GM19043 (cell line): ENCODE measurements at regions not wholly inside any gene's neighbourhood (a gene's known extent, or its start where the extent isn't known, plus 50 kb on each side); places are given as distances from the start of the nearest gene placed in this dataset.
A peak's percentile ranks its signal among the peaks of the same experiment; 100 is the strongest.

ENCODE experiments used
- ATAC-seq: cut with Tn5 transposase; IDR thresholded peaks from one replicate; pipeline ENCODE4 v1.9.1; 2021; ENCODE audit warnings: low read depth; ENCODE audit not compliant: unreplicated experiment

- no peak for ATAC-seq
These were observed 1086.5 kb downstream of the NR2F1-AS1 start for GRCh38 chr5:92494508-92494907.

GRCh38 chr5:92492908-92493307 lies 1088.1 kb downstream of the NR2F1-AS1 start:
- no peak for ATAC-seq

GRCh38 chr5:92484484-92484883 lies 1096.5 kb downstream of the NR2F1-AS1 start:
- no peak for ATAC-seq

- ATAC-seq: no peak
These were observed 1090.0 kb upstream of the ARRDC3 start for GRCh38 chr5:92472981-92473566.

- no peak for ATAC-seq
These were observed 1088.7 kb upstream of the ARRDC3 start for GRCh38 chr5:92471861-92472260.

GRCh38 chr5:92470770-92471169 lies 1087.7 kb upstream of the ARRDC3 start:
- no peak for ATAC-seq

GRCh38 chr5:92468295-92468694 lies 1085.2 kb upstream of the ARRDC3 start:
- no peak for ATAC-seq

- ATAC-seq: no peak
These were observed 1084.6 kb upstream of the ARRDC3 start for GRCh38 chr5:92467695-92468094.

- no peak for ATAC-seq
These were observed 1077.4 kb upstream of the ARRDC3 start for GRCh38 chr5:92460505-92460904.

GRCh38 chr5:92459654-92460053 lies 1076.5 kb upstream of the ARRDC3 start:
- no peak for ATAC-seq

GRCh38 chr5:92455011-92455410 lies 1071.9 kb upstream of the ARRDC3 start:
- ATAC-seq: peak; percentile 99

- ATAC-seq: no peak
These were observed 1061.8 kb upstream of the ARRDC3 start for GRCh38 chr5:92444888-92445287.

- ATAC-seq: no peak
These were observed 1052.7 kb upstream of the ARRDC3 start for GRCh38 chr5:92435781-92436180.

GRCh38 chr5:92429646-92430045 lies 1046.5 kb upstream of the ARRDC3 start:
- ATAC-seq: no peak

GRCh38 chr5:92428415-92428814 lies 1045.3 kb upstream of the ARRDC3 start:
- ATAC-seq: no peak

- ATAC-seq: no peak
These were observed 1041.8 kb upstream of the ARRDC3 start for GRCh38 chr5:92424785-92425426.

GRCh38 chr5:92421942-92422341 lies 1038.8 kb upstream of the ARRDC3 start:
- no peak for ATAC-seq

- ATAC-seq: no peak
These were observed 1038.1 kb upstream of the ARRDC3 start for GRCh38 chr5:92421196-92421595.

GRCh38 chr5:92419261-92419660 lies 1036.1 kb upstream of the ARRDC3 start:
- ATAC-seq: no peak

GRCh38 chr5:92418341-92418740 lies 1035.2 kb upstream of the ARRDC3 start:
- no peak for ATAC-seq

- no peak for ATAC-seq
These were observed 1026.0 kb upstream of the ARRDC3 start for GRCh38 chr5:92409134-92409533.

GRCh38 chr5:92402956-92403702 lies 1020.0 kb upstream of the ARRDC3 start:
- ATAC-seq: no peak
